CD4-positive, alpha-beta T cell treated with Interleukin-21 for 1 hour (primary cell): ENCODE measurements at regions not wholly inside any gene's neighbourhood (a gene's known extent, or its start where the extent isn't known, plus 50 kb on each side); places are given as distances from the start of the nearest gene placed in this dataset.
"Not testable (repeated sequence)": the region's sequence is repeated elsewhere in the genome, so short reads cannot be mapped to it uniquely, and the experiment has no call there.

ENCODE experiments used
- DNase-seq: peaks from one replicate; pipeline ENCODE4 v3.0.0-alpha.2; 2020

GRCh38 chr17:45650561-45650960 lies 133.6 kb upstream of the CRHR1 start:
- DNase-seq: no peak

GRCh38 chr17:45651145-45651709 lies 132.9 kb upstream of the CRHR1 start:
- DNase-seq: no peak

GRCh38 chr17:45653616-45654015 lies 130.5 kb upstream of the CRHR1 start:
- no peak for DNase-seq

- DNase-seq: no peak
Measured at GRCh38 chr17:45656527-45657181, 127.5 kb upstream of the CRHR1 start.

- DNase-seq: no peak
Measured at GRCh38 chr17:45660474-45660873, 123.6 kb upstream of the CRHR1 start.

- no peak for DNase-seq
Measured at GRCh38 chr17:45662432-45662831, 121.7 kb upstream of the CRHR1 start.

- no peak for DNase-seq
Measured at GRCh38 chr17:45663772-45664171, 120.3 kb upstream of the CRHR1 start.

GRCh38 chr17:45664921-45665320 lies 119.2 kb upstream of the CRHR1 start:
- DNase-seq: no peak

- no peak for DNase-seq
Measured at GRCh38 chr17:45666046-45666600, 118.0 kb upstream of the CRHR1 start.

- no peak for DNase-seq
Measured at GRCh38 chr17:45666641-45667040, 117.5 kb upstream of the CRHR1 start.

- no peak for DNase-seq
Measured at GRCh38 chr17:45667591-45668171, 116.4 kb upstream of the CRHR1 start.

- DNase-seq: no peak
Measured at GRCh38 chr17:45668316-45668715, 115.8 kb upstream of the CRHR1 start.

GRCh38 chr17:45672301-45672700 lies 111.8 kb upstream of the CRHR1 start:
- no peak for DNase-seq

- no peak for DNase-seq
Measured at GRCh38 chr17:45672792-45673191, 111.3 kb upstream of the CRHR1 start.

GRCh38 chr17:45673759-45674158 lies 110.4 kb upstream of the CRHR1 start:
- DNase-seq: not testable (repeated sequence)

- DNase-seq: no peak
Measured at GRCh38 chr17:45675012-45675411, 109.1 kb upstream of the CRHR1 start.

GRCh38 chr17:45675892-45676291 lies 108.2 kb upstream of the CRHR1 start:
- no peak for DNase-seq

GRCh38 chr17:45676695-45677094 lies 107.4 kb upstream of the CRHR1 start:
- no peak for DNase-seq

- DNase-seq: no peak
Measured at GRCh38 chr17:45677770-45678169, 106.3 kb upstream of the CRHR1 start.

- DNase-seq: no peak
Measured at GRCh38 chr17:45679426-45679825, 104.7 kb upstream of the CRHR1 start.

GRCh38 chr17:45680360-45680759 lies 103.8 kb upstream of the CRHR1 start:
- DNase-seq: no peak

- DNase-seq: no peak
Measured at GRCh38 chr17:45681706-45682105, 102.4 kb upstream of the CRHR1 start.

- DNase-seq: no peak
Measured at GRCh38 chr17:45686250-45686649, 97.9 kb upstream of the CRHR1 start.

- no peak for DNase-seq
Measured at GRCh38 chr17:45687594-45687993, 96.5 kb upstream of the CRHR1 start.
